Colonic mucosa (tissue), 4 donors: ENCODE measurements at regions not wholly inside any gene's neighbourhood (a gene's known extent, or its start where the extent isn't known, plus 50 kb on each side); places are given as distances from the start of the nearest gene placed in this dataset.
"Not testable (repeated sequence)": the region's sequence is repeated elsewhere in the genome, so short reads cannot be mapped to it uniquely, and the experiment has no call there.

Experiments used
- DNase-seq: peaks from one replicate; pipeline ENCODE4 v3.0.0-alpha.2; 2020
- H3K27ac ChIP-seq: fragments of 200-600 bp; one replicate; pipeline ENCODE4 v1.8.0; 2021
- H3K27me3 ChIP-seq: fragments of 200-600 bp; one replicate; pipeline ENCODE4 v1.8.0; 2021
- H3K36me3 ChIP-seq: fragments of 200-600 bp; one replicate; pipeline ENCODE4 v1.8.0; 2021
- H3K4me1 ChIP-seq: fragments of 200-600 bp; one replicate; pipeline ENCODE4 v1.8.0; 2021; ENCODE audit warnings: mild to moderate bottlenecking
- H3K4me3 ChIP-seq: fragments of 200-600 bp; one replicate; pipeline ENCODE4 v1.8.0; 2021
- H3K9ac ChIP-seq, 2 donors: one replicate each; pipeline ENCODE4 v1.7.0; 2013; ENCODE audit warnings: control low read depth in 2 of 2, low read depth in 2 of 2, low read length in 2 of 2
- H3K9me3 ChIP-seq: fragments of 200-600 bp; one replicate; pipeline ENCODE4 v1.8.0; 2021
- CTCF ChIP-seq: fragments of 200-600 bp; IDR thresholded peaks from one replicate; pipeline ENCODE4 v1.8.0; 2022; ENCODE audit warnings: antibody characterized with exemption, mild to moderate bottlenecking
- intact Hi-C: fragments of 100-400 bp; cut with DNase I; formaldehyde crosslinking; loops from one replicate; pipeline ENCODE4 v1.14.1; 2022
- donor health status: healthy.
- donor health status: DM: no; HTN: no; CAD: no.
- donor health status: DM: no; HTN: no; CAD: no.

DNA sequence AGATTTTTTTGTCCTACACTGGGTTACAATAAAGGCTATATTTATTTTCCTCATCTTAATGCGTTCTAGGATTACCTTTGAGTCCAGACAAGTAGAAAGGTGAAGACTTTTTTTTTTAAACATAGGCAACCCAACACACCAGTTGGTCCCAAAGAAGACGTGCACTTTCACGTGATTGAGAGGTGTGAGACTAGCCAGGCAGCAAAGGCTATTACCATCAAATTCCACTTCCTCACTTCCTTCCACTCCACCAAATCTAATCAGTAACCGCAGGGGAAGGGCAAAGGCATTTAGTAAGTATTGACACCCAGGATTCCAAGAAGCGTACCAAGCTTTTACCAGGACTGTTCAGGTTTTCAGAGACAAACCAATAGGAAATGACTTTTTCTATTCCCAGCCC lies 109.3 kb downstream of the APIP start:
- Histone ChIP-seq H3K9me3 (no peaks in the 10 kb centered on the region), H3K4me3 (no peak overlapping the region)

GRCh38 chr11:34805937-34806336 lies 110.2 kb downstream of the APIP start:
- H3K4me1 ChIP-seq = no peaks in the 10 kb centered on the region
- no peak for DNase-seq
- intact Hi-C loops = no loop called here

More for the DNA sequence above, 109.3 kb downstream of the APIP start:
- intact Hi-C loops = no loop called here
- H3K27ac ChIP-seq = no peak overlapping the region
- H3K27me3 ChIP-seq = no peaks in the 10 kb centered on the region
- H3K9ac ChIP-seq = no peak overlapping the region
- no peak for TF ChIP-seq CTCF
- H3K4me1 ChIP-seq = no peaks in the 10 kb centered on the region
- H3K36me3 ChIP-seq = no peaks in the 10 kb centered on the region
- DNase-seq = no peak

GRCh38 chr11:34799848-34800247 lies 116.3 kb downstream of the APIP start:
- no peak overlapping the region for H3K9ac ChIP-seq
- H3K4me3 ChIP-seq = no peak overlapping the region
- H3K9me3 ChIP-seq = no peaks in the 10 kb centered on the region
- H3K27ac ChIP-seq = no peak overlapping the region
- intact Hi-C loops = no loop called here
- no peak for DNase-seq
- H3K36me3 ChIP-seq = no peaks in the 10 kb centered on the region
- H3K27me3 ChIP-seq = no peaks in the 10 kb centered on the region
- H3K4me1 ChIP-seq = no peaks in the 10 kb centered on the region
- no peak for TF ChIP-seq CTCF

More at GRCh38 chr11:34805937-34806336, 110.2 kb downstream of the APIP start:
- H3K27ac ChIP-seq = no peak overlapping the region
- no peaks in the 10 kb centered on the region for H3K36me3 ChIP-seq
- H3K4me3 ChIP-seq = no peak overlapping the region
- H3K9me3 ChIP-seq = no peaks in the 10 kb centered on the region
- H3K27me3 ChIP-seq = no peaks in the 10 kb centered on the region
- no peak for TF ChIP-seq CTCF
- H3K9ac ChIP-seq = no peak overlapping the region

GRCh38 chr11:34798985-34799384 lies 117.2 kb downstream of the APIP start:
- TF ChIP-seq CTCF = no peak
- intact Hi-C loops = no loop called here
- no peak for DNase-seq
- Histone ChIP-seq H3K4me1 (no peaks in the 10 kb centered on the region), H3K27ac (no peak overlapping the region), H3K4me3 (no peak overlapping the region), H3K27me3 (no peaks in the 10 kb centered on the region), H3K9me3 (no peaks in the 10 kb centered on the region), H3K36me3 (no peaks in the 10 kb centered on the region), H3K9ac (no peak overlapping the region)

- H3K36me3 ChIP-seq, H3K9ac ChIP-seq, H3K27ac ChIP-seq, intact Hi-C loops, H3K4me1 ChIP-seq, H3K27me3 ChIP-seq, H3K4me3 ChIP-seq, H3K9me3 ChIP-seq, DNase-seq: not testable (repeated sequence)
These were observed 118.7 kb downstream of the APIP start for GRCh38 chr11:34797497-34797896.

DNA sequence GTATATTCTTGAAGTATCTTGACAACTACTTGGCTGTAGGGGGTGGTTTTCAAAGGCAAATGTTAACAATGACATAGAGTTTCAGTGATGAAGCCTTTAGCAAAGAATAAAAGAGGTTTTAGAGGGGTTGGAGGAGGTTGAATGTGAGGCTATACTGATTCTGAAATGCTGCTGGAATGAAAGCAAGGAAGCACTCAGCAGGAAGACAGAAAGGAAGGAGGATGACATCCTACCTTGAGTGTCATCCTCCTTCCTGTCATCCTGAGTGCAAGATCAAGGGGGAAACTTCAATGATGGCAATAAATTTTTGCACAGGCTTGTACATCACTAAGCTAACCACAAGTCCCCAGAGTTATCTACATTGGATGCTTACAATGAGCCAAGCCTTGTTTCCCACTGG lies 120.5 kb downstream of the APIP start:
- Histone ChIP-seq H3K9me3 (no peaks in the 10 kb centered on the region), H3K27me3 (no peaks in the 10 kb centered on the region), H3K27ac (no peak overlapping the region), H3K4me1 (no peaks in the 10 kb centered on the region), H3K36me3 (no peaks in the 10 kb centered on the region), H3K4me3 (no peak overlapping the region), H3K9ac (no peak overlapping the region)
- intact Hi-C loops = no loop called here
- no peak for TF ChIP-seq CTCF
- no peak for DNase-seq
